ENCODE measurements at regions not wholly inside any gene's neighbourhood (a gene's known extent, or its start where the extent isn't known, plus 50 kb on each side); places are given as distances from the start of the nearest gene placed in this dataset.

GRCh38 chr4:156018383-156018782 is 64.7 kb upstream of the CTSO start:
- H3K9ac ChIP-seq (ENCODE audit: low read depth in 1 of 2, low read length in 2 of 2): no peak overlapping the region
- H3K27me3 ChIP-seq (ENCODE audit: control insufficient read depth in 2 of 2, insufficient read depth in 2 of 2, low read length in 2 of 2): no peaks in the 10 kb centered on the region
- no peaks in the 10 kb centered on the region for H3K9me3 ChIP-seq (ENCODE audit: control insufficient read depth in 2 of 2, low read length in 2 of 2)
- H3K27ac ChIP-seq (ENCODE audit: low read depth in 2 of 2, low read length in 2 of 2): no peak overlapping the region
- no peaks in the 10 kb centered on the region for H3K4me1 ChIP-seq (ENCODE audit: control insufficient read depth in 2 of 2, insufficient read depth in 2 of 2, low read length in 2 of 2)
- no peaks in the 10 kb centered on the region for H3K36me3 ChIP-seq (ENCODE audit: control insufficient read depth in 2 of 2, insufficient read depth in 2 of 2, low read length in 2 of 2)
- no peak overlapping the region for H3K4me3 ChIP-seq (ENCODE audit: low read length in 2 of 2)

- Histone ChIP-seq H3K9ac (ENCODE audit: low read depth in 1 of 2, low read length in 2 of 2) (no peak overlapping the region), H3K27me3 (ENCODE audit: control insufficient read depth in 2 of 2, insufficient read depth in 2 of 2, low read length in 2 of 2) (no peaks in the 10 kb centered on the region), H3K4me3 (ENCODE audit: low read length in 2 of 2) (no peak overlapping the region), H3K36me3 (ENCODE audit: control insufficient read depth in 2 of 2, insufficient read depth in 2 of 2, low read length in 2 of 2) (no peaks in the 10 kb centered on the region), H3K9me3 (ENCODE audit: control insufficient read depth in 2 of 2, low read length in 2 of 2) (no peaks in the 10 kb centered on the region), H3K27ac (ENCODE audit: low read depth in 2 of 2, low read length in 2 of 2) (no peak overlapping the region), H3K4me1 (ENCODE audit: control insufficient read depth in 2 of 2, insufficient read depth in 2 of 2, low read length in 2 of 2) (no peaks in the 10 kb centered on the region)
These were observed 62.1 kb upstream of the CTSO start for GRCh38 chr4:156015781-156016180.

- no peaks in the 10 kb centered on the region for H3K27me3 ChIP-seq (ENCODE audit: control insufficient read depth in 2 of 2, insufficient read depth in 2 of 2, low read length in 2 of 2)
- no peaks in the 10 kb centered on the region for H3K36me3 ChIP-seq (ENCODE audit: control insufficient read depth in 2 of 2, insufficient read depth in 2 of 2, low read length in 2 of 2)
- H3K4me1 ChIP-seq (ENCODE audit: control insufficient read depth in 2 of 2, insufficient read depth in 2 of 2, low read length in 2 of 2): no peaks in the 10 kb centered on the region
- no peak overlapping the region for H3K9ac ChIP-seq (ENCODE audit: low read depth in 1 of 2, low read length in 2 of 2)
- no peak overlapping the region for H3K27ac ChIP-seq (ENCODE audit: low read depth in 2 of 2, low read length in 2 of 2)
- H3K9me3 ChIP-seq (ENCODE audit: control insufficient read depth in 2 of 2, low read length in 2 of 2): no peaks in the 10 kb centered on the region
- H3K4me3 ChIP-seq (ENCODE audit: low read length in 2 of 2): no peak overlapping the region
These were observed 52.5 kb upstream of the CTSO start for GRCh38 chr4:156006192-156006591.

All from mucosa of rectum (tissue), 2 donors.